NCI-H1694 treated with DMSO at 0.1 percent for 48 hours (cell line): ENCODE measurements at regions not wholly inside any gene's neighbourhood (a gene's known extent, or its start where the extent isn't known, plus 50 kb on each side); places are given as distances from the start of the nearest gene placed in this dataset.
"Not testable (repeated sequence)": the region's sequence is repeated elsewhere in the genome, so short reads cannot be mapped to it uniquely, and the experiment has no call there.

Source experiments
- DNase-seq: peaks from one replicate; lab custom pipeline; 2025; lab: John Stamatoyannopoulos, UW

GRCh38 chr10:118465300-118465874 is 123.3 kb upstream of the FAM204A start:
- no peak for DNase-seq

DNA sequence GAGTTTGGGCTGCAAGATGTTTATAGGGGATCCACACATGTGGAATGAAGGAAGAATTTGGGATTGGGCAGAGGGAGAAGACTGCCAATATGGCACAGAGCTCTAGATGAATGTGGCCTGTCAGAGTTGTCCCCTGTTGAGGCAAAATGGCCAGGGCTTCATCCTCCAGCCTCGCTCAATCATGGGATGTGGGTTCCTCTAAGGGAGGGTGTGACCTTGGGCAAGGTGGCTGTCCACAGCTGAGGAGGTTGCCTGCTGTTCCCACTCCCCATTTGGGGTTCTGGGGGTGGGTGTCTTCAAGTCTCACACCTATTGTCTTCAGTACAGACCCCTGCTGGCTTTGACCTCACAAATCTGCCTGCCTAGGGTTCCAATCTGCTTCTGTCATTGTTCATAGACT is 121.6 kb upstream of the FAM204A start:
- no peak for DNase-seq

DNA sequence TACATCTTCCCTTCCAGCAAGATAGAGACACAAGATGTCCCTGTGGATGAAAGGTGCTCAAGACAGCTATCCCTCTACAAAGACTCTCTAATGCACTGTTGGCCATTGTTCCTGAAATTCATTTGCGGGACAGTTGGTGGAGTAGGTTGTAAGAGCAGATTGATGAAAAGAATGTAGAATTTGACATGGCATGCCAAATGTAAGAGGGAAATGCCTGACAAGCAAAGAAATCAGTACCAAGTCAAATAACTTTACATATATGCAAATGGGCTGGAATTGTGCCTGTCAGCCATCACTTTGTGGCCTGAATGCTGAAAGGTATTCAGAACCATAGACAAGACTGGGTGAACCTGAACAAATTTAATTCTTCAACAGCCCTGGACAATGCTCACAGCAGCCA is 120.3 kb upstream of the FAM204A start:
- DNase-seq, result no peak

DNA sequence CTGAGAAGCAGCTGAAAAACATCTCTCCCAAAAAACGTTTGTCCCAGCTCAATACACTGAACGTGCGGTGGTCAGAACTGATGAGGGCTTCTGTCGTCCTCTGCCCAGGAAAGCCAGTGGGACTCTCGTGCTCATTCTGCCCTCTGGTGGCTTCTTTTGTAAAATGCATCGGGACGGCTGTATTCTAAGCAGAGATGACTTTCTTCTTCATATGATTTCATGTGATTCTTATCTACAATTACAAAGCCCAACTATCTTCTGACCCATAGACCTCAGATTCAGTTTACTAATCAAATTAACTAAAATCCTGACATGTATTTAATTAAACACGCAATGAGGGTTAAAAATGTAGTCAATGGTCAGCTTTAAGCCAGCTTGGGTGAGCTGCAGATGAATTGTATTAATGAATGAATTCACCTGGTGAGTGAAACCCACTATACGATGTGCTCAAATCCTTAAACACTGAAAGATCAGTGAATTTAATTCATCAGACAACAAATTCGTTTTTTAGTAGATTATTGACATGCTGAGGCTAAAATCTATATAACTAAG is 117.6 kb upstream of the FAM204A start:
- DNase-seq, result peak; percentile 30

DNA sequence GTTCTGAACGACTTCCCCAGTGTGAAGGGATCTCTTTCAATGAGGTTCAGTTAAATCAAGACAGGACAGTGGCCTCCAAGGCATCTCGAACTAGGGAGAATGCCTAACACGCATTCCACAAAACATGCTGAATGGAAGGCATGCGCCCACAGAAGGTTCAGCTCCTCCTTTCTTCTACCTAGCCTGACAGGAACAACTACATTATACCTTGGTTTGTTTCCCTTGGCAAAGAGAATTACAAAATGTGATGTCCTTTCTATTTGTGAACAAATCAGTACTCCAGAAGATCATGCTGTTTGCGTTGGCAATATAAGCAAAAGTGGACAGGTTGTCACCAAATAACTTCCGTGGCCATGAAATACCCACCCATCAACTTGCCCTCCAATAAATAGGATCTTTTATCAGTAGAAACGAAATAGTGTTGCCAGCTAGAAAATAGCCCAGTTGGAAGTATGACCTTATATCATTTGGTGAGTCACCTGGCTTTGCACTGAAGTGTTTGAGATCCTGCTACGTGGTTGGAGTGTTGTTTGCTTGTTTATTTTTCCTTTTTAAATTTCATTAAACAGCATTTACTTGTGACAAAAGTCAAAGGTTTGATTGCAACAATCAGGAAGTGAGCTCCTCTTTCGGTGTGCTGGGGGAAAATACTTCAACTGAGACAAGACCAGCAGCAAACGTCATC is 117.0 kb upstream of the FAM204A start:
- DNase-seq, result no peak

GRCh38 chr10:118457824-118458428 is 115.8 kb upstream of the FAM204A start:
- no peak for DNase-seq

- DNase-seq, result no peak
Measured at GRCh38 chr10:118455181-118455695, 113.1 kb upstream of the FAM204A start.

- DNase-seq, result no peak
Measured at GRCh38 chr10:118454211-118454610, 112.1 kb upstream of the FAM204A start.

DNA sequence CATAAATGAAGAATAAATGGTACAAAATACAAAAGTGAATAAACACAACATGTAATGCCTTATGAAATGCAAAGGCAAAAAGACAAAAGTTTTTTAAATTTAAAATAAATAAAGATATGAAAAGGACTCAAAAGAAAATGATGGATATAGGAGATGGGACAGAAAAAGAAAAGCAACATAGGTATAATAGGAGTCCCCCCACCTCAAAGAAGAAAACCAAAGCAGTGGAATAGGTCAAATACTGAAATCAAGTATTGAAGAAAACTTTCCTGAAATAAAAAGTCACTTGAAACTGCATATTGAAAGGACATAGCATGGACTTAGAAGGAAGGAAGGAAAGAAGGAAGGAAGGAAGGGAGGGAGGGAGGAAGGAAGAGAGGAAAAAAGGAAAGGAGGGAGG is 110.0 kb upstream of the FAM204A start:
- DNase-seq, result no peak

DNA sequence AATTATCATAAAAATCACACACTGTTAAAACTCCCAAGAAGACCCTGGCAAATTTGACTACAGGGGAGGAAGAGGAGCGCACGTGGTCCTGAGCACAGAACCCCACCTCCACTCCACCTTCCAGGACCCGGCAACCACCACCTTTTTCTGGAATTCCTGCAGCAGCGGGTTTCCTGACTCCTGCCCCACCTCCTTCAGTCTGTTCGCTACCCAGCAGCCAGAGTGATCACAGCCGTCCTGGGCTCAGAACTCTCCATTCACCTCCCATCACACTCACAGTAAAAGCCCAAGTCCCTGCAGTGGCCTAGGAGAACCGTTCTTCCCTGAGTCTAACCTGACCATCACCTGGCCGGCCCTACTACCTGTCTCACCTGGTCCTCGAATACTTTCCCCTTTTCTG is 107.4 kb upstream of the FAM204A start:
- DNase-seq, result no peak

DNA sequence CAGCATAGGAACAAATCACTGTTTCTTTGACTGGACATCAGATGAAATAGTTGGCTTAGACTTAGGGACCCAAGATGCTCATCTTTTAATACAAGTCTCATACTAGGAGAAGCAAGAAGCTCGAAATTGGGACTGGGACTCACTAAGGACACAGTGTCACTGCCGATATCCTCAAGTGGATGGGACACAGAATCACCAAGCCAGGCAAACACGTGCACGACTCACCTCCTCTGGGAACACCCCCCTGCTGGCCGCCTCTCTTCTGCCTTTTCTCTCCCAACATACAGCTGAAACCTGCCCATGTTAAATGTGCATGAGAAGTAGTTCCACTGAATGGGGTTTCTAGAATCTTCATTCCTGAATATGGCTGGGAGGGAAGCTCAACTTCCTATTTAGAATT is 106.6 kb upstream of the FAM204A start:
- no peak for DNase-seq

DNA sequence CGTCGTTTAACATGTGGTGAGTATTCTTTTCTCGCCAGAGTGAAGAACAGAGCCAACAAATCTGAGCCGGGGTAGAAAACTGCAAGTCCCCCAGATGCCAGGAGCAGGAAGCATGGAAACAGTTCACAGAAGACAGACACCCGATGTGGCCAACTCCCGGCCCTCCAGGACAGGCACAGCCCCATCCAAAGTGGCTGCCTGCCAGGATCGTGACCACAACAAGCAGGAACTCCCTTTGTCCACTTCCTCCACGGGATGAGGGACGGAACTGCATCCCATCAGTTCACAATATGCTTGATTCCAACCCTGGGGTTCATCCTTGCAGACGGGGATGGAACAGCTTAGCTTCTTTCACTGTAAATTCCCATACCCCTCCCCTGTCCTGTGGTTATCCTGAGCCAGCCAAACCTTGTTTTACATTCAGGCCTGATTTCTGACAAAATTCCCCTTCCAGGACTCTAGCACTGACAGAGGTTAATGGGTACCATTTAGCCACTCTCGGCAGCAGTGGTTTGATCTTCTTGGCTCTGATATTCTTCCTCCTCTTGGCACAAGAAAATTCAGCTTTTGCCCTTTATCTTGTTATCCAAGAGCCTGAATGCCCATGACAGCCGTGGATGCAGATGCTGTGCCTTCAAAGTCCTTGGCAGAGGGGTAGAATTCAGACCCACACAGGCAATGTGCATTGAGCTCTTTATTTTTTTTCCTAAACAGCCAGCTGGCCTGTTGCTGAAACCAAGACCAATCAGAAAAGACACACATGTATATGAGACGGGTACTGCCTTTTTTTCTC is 105.5 kb upstream of the FAM204A start:
- no peak for DNase-seq

DNA sequence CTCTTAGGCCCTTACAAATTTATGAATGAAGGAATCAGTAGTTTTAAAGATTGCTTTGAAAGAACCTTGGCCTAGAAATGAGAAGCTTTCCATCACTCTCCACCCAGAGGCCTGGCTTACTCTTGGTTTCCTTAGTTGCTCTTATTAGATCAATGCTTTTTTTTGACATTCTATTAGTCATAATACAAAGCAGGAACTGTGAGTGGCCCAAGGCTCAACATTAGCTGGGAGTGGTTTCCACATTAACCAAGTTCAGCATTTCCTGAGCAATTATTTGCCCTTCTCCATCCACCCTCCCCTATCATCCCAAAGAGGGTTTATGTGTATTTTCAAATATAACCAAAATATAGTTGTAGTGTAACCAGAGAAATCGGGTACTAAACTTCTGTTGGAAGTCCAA is 103.4 kb upstream of the FAM204A start:
- DNase-seq, result no peak

- no peak for DNase-seq
Measured at GRCh38 chr10:118444069-118444468, 101.9 kb upstream of the FAM204A start.

DNA sequence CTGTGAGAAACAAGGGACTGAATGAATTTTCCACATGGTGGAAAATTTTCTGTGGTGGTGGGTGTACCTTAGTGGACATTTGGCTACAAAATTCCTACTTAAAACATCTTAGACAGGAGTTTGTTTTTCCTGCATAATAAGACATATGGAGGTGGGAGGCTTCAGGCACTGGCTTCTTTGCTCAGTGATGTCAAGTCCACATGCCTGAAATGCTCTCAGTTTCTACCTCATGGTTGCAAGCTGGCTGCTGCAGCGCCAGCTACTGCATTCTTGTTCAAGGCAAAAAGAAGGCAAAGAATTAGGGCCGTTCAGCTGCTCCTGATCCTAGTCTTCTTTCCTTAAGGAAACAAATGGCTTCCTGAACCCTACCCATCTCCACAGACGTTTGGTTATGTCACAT is 99.9 kb upstream of the FAM204A start:
- no peak for DNase-seq

- DNase-seq, result no peak
Measured at GRCh38 chr10:118439824-118440223, 97.7 kb upstream of the FAM204A start.

GRCh38 chr10:118436742-118437141 is 94.6 kb upstream of the FAM204A start:
- no peak for DNase-seq

DNA sequence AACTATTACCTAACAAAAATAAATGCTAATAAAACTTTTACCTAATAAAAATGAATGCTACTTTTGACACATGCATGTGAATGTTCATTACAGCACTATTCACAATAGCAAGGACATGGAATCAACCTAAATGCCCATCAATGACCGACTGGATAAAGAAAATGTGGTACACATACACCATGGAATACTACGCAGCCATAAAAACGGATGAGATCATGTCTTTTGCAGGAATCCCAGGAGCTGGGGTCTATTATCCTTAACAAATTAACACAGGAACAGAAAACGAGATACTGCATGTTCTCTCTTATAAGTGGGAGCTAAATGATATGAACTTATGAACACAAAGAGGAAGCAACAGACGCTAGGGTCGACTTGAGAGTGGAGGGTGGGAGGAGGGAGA is 88.1 kb upstream of the FAM204A start:
- DNase-seq, result no peak

- peak; percentile 58 for DNase-seq
Measured at GRCh38 chr10:118423800-118424442, 81.8 kb upstream of the FAM204A start.

DNA sequence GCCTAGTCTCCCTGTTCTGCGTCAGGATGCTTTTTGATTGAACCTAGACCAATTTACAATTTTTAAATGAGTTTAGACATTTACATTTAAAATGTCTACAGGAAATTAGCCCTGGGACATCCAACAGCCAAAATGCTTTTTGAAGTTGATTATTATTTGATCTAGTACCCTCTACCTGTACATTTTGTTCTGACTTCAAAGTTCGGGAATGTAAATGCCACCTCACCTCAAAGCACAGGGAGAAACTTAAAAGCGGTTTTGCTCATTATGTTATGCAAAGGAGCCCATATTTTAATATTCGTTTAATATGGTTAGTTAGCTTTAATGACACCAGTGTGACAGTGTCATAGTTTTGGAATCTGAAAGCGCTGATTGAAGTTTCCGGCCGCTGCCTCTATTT is 80.1 kb upstream of the FAM204A start:
- DNase-seq, result no peak

- DNase-seq, result not testable (repeated sequence)
Measured at GRCh38 chr10:118420049-118420448, 77.9 kb upstream of the FAM204A start.

- no peak for DNase-seq
Measured at GRCh38 chr10:118412932-118413331, 70.8 kb upstream of the FAM204A start.
